Amniotic epithelial cell (primary cell): ENCODE measurements at regions not wholly inside any gene's neighbourhood (a gene's known extent, or its start where the extent isn't known, plus 50 kb on each side); places are given as distances from the start of the nearest gene placed in this dataset.

ENCODE experiments used
- DNase-seq: peaks from one replicate; pipeline ENCODE4 v3.0.0-alpha.2; 2010; ENCODE audit warnings: low read depth

DNA sequence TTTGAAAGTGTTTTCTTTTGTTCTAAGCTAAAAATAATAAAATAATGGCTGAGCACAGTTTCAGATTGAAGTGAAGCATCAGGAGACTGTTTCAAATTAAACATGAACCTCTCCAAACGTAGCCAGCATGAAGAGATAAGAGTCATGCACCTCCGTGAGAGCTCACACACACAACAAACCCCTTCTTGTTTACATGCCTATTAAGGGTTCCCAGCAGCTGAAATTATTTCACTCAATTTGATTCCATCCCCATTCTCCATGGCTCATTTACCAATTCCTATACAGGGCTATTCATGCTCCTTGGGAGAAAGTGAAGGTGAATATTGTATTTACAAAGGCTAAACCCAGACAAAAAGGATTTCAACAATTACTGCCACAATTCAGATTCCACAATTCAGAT is 954.1 kb upstream of the INTU start:
- DNase-seq: no peak

GRCh38 chr4:126679303-126679702 is 953.5 kb upstream of the INTU start:
- DNase-seq: no peak

DNA sequence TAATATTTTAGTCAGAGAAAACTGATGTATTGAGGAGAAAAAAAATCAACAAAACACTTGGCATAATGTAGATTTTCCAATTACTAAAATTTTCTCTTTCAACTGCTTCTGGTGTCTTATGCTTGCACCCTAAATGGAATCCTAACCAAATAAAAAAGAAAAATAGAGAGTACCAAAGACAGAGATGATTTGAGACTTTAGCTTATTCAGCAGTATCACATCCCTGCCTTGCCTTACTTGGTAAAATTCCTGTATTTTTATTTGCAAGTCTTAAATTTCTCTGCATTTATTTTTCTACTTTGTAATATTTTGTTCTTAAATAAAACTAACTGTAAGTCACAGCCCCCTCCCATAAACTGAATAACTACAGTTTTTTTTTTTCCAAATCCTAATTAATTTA is 950.5 kb upstream of the INTU start:
- DNase-seq: no peak

- no peak for DNase-seq
Observed at GRCh38 chr4:126686491-126686890, 946.3 kb upstream of the INTU start.

DNA sequence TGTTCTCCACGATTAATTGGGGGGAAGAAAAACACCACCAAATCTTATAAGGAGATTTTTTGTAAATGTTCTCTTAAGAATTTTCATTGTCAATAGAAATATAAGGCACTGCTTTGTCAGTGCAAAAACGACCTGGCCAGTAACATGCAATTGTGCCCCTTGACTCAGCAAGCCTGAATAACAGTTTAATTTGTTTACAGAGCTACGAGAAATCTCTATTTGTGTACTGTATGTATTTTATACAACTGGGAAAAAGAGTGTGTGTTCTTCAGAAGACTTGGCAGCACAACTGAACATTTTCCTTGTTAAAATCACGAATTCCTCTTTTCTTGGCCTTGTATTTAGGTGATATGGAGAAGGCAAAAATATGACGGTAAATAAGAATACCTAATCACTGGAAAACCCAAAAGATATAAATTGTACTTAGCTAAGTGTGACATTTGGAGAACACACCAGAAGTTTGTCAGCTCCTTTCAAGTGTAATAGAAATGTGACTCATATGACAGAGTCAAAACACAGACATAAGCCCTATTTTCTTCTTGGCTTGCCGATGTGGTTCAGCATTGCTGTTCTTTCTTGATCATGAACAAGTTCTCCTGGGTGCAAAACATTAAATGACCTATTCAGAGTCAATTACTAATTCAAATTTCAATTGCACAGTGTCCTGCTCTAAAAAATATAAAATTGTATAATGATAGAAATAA is 945.0 kb upstream of the INTU start:
- DNase-seq: no peak

DNA sequence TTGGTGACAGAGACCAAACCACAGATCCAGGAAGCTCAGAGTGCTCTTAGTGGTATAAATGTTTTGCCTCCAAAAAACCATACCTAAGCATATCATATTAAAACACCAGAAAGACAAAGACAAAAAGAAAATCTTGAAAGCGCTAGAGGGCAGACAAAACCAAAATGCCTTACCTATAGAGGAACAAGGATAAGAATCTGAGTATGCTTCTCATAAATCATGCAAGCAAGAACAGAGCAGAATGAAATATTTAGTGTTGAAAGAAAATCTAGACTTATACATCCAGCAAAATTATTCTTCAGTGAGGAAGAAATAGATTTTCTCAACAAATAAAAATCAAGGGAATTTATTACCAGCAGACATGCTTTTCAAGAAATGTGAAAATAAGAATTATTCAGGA is 941.0 kb upstream of the INTU start:
- no peak for DNase-seq

DNA sequence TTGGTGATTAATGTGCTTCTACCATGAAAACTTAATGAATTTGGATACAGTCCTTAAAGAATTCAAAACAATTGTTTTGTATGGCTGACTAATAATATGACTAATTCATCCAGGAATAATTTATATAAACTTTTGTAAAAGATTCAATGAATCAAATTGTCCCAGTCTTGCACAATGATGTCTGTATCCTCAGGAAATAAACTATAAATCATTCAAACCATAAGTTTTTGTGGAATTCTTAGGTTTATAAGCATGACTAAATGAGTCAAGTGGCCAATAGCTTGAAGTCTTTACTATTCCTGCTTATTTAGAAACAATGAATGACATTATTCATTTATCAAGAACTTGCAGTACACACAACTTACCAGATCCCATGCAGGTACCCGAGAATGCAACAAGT is 935.0 kb upstream of the INTU start:
- peak; percentile 69 for DNase-seq

GRCh38 chr4:126698224-126698623 is 934.5 kb upstream of the INTU start:
- DNase-seq: no peak

DNA sequence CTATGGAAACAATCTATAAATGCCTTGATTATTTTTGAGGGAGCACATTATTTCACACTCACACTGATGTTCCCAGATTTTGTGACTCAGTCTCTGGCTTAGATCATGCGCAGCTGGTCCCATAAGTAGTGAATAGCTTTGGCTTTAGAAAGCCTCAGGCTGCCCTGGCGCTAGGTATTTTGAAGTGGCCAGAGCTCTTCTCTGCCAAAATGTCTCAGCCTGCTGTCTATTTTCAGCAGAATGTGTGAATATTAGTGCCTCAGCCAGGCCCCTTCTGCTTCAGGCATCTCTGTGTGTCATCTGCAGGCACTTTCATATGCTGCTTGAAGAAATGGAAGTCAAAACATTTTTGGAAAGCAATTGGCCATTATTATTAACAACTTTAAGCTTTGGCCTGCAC is 931.0 kb upstream of the INTU start:
- DNase-seq: peak; percentile 3

- no peak for DNase-seq
Observed at GRCh38 chr4:126702747-126703146, 930.0 kb upstream of the INTU start.

GRCh38 chr4:126705266-126705665 is 927.5 kb upstream of the INTU start:
- peak; percentile 40 for DNase-seq

DNA sequence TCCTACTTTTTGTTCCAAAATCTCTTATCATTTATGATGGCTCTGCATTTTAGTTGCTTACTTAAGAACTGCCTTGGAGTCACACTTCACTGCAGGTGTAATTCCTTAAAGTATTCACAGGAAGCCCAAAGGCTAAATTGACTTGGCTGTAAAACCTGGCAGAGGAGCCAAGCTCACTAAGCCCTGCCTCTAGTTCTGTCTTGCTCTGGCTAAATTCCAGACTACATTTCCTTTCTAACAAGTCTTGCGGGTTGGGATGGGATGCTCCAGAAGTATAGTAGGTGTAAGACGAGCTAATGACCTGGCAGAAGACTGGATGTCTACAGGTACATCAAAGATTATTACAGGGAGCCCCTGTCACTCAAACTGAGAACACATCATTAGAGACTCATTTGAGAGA is 924.0 kb upstream of the INTU start:
- no peak for DNase-seq

- no peak for DNase-seq
Observed at GRCh38 chr4:126710935-126711334, 921.8 kb upstream of the INTU start.

DNA sequence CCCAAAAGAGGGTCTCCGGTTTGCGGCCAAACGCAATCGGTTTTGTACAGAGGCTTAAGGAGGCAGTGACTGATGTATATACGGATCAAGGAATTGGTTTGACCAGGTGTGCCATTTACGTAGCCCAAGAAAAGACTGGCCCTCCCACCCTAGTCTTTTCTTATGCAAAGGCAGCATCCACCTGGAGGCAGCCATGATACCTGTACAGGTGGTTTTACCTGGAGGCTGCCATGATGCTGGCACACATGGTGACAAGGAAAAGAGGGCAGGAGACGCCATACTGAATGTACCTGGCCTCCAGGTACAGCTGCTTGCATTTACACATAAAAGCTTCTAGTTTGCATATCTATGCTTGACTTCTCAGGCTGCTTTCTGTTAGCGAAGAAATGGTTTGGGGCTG is 917.7 kb upstream of the INTU start:
- no peak for DNase-seq

DNA sequence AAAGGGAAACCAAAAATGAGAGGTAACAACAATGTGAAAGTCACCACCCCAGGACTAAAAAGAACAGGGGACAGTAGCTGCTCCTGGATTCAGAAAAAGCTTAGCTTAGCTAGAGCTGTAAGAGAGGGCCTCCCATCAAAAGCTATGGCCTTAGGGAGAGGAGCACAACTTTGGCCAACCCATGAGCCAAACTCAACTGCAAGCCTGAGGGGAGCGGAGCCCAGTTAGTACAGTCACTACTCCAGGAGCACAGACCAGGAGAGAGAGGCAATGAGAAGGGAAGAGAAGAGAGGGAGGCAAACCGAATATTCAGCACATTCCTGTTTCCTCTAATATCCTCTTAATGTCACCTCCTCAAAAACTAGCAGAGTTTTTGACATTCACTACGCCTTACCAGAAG is 917.1 kb upstream of the INTU start:
- no peak for DNase-seq

DNA sequence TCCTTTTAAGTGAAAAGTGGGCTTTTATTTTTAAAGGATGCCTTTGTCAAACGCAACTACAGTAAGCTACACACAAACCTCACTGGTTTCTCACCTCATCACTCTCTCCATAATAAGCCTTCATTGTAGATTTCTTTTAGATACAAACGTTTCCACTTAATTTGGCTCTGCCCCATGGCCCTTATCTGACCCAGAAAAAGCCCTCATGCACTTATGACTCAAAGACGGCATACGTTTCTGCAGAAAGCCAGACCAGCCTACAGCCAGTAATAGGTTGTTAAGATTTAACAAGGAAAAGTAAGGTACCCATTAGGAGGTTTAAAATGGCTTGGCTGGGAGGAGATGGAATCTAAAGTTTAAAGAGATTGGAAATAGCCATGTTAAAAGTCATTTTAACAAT is 914.6 kb upstream of the INTU start:
- DNase-seq: peak; percentile 27

DNA sequence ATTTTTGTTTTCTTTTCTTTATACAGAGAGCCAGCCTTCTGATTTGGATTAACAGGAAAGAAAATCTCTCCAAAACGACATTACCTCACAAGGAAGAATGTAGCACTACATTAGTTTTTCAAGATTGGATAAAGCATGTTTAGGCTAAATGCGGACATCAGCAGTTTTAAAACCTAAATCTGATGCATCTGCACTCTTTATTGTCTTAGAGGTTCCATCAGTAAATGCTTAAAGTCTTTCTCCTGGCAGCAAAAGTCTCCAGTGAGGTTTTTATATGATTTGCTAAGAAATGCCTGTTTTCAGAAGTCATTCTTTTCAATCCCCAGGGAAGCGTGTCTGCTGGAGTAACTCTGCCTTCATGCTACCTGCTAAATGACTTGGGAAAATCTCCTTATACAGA is 912.9 kb upstream of the INTU start:
- no peak for DNase-seq

DNA sequence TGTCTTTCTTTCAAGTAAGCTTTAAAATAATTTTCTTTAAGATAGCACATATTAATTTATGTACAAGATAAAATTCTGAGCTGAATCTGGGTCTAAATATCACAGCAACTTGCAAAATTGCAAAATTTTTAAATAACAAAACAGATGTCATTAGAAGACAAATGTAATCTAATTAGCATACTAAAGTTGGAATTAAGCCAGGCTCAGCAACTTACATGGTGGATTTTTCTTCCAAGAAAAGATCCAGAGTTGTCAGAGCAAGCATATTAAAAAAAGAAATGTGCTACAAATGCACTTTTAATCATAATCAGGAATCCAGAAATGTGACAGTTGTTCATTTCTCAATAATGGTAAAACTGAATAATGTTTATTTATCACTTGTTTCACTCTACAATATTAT is 906.9 kb upstream of the INTU start:
- DNase-seq: no peak

DNA sequence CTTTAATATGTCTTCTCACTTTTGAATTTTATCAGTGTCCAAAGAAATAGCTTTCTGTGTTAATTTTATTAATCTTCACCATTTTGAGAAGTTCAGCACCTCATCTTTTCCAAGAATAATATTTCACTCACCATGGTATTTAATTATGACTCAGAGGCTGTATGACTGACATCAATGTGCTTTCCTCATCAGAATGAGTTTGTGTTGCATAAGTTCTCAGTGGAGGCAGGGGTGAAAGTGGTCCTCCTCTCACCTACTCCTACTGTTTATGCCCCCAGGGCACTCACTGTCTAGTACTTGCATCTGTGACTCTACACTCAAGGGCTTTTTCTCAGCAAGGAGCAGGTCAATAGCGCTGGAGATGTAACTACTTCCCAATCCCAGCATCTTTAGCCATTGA is 905.3 kb upstream of the INTU start:
- peak; percentile 60 for DNase-seq

DNA sequence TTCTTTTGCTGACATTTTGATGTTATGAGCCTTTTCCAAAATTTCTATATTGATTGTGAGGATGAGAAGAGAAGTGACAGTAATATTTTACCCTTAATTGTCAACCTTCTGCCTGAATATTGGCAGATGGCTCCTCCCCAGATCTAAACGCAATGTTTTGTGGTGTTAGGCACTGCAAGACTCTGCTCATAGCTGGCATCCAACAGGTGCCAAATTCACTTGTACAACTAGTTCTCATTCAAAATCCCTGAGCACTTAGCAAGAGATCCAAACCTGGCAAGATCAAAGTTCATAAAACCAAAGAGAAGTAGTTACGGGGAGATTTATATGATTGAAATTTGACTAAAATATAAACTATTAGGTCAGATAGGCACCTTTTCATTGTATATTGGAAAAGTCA is 901.7 kb upstream of the INTU start:
- DNase-seq: no peak

- DNase-seq: peak; percentile 74
Observed at GRCh38 chr4:126733301-126733700, 899.5 kb upstream of the INTU start.

DNA sequence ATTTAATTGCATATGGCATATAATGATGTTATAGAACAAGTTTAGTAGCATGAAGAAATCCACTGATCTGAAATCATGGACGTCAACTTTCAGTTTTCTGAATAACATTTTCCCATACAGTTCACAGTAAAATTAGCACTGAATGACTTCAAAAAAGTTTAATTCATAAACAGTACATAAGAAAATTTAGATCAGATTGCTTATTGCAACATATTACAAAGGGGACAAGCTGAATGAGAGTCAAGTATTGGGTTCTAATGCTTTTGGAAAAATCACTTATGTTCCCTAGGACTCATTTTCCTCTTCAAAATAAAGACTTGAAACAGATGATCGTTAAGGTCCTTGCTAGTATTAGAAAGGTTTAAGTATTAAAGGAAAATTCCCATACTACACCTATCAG is 898.3 kb upstream of the INTU start:
- DNase-seq: no peak

DNA sequence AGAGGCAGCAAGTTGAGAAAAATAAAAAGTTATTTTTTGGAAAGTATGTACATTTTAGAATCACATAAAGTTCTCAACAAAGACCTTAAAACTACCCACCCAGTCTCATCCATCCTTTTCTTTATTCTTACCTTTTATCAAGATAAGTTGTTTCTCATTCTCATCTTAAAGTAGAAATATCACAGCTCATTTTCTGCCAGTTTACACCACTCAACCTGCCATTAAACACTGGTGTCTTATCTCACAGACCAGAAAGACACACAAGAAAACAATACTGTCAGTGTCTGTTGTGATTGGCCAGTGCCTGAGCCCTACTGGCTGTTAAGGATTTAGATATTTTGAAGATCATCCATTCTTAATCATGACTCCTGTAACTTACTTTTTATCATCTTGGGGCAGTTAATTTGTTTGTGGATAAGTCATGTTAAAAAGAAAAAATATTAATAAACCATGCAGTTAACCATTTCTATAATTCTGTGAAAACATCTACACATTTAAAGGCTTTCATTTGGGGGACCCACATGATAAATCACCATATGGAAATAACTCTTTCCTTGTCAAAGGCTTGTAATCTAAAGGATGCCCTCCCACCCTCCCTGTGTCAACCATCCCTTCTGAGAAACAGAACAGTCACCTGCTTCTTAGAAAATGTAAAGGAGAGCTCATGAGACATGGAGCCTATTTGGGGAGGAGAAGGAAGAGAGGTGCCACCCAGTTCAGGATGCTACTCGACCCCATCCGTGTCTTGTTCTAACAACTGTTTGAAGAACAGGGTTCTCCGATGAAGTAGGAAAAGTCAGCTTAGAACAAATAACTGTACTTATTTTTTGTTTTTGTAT is 897.2 kb upstream of the INTU start:
- no peak for DNase-seq

DNA sequence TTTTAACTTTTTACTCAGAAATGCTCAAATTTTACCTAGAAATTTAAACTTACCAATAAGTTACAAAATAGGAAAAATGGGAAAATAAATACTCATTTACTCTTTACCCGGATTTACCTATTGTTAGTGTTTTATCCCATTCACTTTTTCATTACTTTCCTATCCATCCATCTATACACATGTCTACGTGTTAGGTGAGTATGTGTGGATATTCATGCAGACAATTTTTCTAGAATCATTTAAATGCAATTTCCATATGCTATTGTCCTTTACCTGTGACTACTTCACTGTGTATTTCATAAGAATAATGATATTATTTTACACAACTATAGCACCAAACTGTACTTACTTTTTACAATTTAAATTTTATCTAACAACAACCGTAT is 896.6 kb upstream of the INTU start:
- DNase-seq: no peak
